HG03565 (cell line): ENCODE measurements at regions not wholly inside any gene's neighbourhood (a gene's known extent, or its start where the extent isn't known, plus 50 kb on each side); places are given as distances from the start of the nearest gene placed in this dataset.

Experiments used
- ATAC-seq: cut with Tn5 transposase; IDR thresholded peaks from one replicate; pipeline ENCODE4 v1.9.1; 2021; ENCODE audit warnings: mild to moderate bottlenecking, moderate library complexity; ENCODE audit not compliant: unreplicated experiment

DNA sequence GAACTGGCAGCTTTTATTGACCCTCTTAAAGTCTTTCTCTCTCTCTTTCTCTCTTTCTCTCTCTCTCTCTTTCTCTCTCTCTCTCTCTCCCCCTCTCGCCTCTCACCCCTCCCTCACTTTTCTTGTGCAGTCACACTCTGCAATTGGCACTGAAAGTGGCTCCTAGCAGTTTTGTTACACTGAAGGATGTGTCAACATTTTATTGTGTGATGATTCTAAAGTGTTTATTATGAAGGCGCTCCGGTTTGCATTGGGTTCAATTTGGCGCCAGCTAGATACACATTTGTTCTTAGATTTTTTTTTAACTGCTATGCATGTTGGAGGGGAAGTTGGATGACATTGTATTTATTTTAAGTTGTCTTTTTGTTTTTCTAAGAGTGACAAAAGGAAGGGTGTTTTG is 64.0 kb upstream of the CHRM3 start:
- no peak for ATAC-seq

DNA sequence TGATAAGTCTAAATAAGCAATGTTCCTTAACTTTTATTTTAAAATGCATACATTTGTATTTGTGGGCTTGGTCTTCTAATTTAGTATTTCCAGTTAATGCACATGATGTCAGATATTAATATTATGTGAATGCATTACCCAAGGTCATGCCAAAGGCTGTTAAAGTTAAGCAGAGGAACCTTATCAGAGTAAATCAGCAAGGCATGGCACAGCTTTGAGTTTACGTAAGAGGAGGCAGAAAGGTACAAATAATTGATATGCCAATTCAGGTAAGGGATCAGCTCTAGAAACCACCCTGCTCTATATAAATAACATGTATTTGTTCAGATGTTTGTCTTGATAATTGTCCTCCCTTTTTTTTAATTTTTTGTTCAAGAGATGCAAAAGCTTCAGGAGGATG is 64.5 kb upstream of the CHRM3 start:
- ATAC-seq = no peak

DNA sequence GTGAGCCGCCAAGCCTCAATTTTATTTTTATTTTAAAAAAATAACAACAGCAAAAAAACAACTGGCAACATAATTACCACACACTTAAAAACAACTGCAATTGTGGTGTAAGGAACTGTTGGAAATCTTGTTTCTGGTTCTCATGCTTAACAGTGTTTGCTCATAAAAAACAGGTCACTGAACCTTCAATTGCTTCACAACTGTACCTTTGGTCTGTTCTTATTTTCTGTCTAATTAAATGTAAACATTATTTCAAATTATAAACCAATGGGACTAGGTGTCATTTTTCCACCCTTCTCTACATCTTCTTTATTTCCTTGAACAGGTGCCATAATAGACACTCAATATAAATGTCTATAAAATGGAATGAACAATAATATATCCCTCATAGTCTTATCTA is 68.4 kb upstream of the CHRM3 start:
- ATAC-seq = no peak

DNA sequence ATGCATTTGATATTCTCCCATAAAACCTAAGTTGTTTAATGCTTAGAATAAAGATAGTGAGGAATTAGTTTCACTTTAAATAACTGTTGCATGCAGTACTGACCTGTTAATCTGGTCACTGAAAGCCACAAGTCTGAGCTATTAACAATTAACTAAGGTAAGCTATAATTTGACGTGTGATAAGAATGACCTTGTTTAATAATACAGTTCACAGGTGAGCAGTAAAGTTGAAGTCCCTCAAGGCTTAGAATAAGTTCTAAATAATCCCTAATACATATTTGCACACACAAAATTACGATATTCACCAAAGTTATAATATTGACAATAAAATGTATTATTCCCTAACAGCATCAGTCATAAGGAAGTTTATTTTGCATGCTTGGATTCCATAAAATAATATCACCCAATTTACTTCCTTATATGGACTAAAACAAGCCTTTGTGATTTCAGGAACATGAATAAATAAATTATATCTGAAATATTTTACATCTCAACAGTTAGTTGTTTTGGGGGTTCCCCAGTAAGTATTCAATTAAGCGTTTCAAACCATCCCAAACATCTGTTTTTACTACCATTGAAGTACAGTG is 70.6 kb upstream of the CHRM3 start:
- no peak for ATAC-seq

DNA sequence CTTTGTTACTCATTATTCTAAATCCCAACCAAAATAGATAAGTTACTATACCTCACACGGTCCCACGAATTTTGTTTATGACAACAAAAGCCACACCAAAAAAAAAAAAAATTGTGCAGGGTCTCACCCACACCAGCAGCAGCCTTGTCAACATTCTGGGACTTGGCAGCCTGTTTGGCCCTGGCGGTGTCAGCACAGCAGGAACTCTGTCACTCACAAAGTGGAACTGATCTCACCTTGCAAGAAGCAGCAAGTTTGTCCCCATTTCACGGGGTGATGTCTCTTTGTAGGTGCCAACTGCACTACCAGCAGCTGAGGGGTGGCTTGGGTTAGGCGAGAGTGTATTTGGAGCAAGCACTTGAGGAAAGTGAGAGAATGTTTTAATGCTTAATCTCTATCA is 75.0 kb upstream of the CHRM3 start:
- no peak for ATAC-seq

DNA sequence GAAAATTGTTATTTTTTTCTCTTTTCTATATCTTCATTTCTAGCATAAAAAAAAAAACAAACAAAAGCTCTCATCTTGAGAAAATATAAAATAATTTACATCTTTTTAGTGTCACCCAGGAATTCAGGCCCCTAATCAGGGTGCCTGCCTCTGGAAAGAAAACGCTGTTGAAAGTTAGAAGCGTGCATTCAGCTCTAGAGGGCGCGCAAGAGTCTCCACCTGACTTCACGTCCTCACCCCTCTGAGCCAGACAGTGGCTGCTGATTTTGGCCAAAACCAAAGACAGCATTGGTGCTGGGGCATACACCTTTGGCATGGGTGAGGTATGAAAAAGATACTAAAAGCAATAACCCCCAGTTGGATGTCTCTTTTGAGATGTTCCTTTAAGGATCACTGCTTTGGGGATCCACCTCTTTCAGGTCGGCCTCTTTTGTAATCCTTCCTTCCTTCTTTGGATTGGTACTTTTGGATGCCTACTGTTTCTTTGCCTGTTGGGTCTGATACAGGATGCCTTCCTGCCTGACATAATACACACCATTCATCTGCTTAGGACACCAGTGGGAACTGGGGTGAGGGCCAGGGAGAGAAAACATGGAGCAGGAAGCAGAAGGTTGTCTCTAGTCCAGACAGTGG is 77.6 kb upstream of the CHRM3 start:
- ATAC-seq = no peak

DNA sequence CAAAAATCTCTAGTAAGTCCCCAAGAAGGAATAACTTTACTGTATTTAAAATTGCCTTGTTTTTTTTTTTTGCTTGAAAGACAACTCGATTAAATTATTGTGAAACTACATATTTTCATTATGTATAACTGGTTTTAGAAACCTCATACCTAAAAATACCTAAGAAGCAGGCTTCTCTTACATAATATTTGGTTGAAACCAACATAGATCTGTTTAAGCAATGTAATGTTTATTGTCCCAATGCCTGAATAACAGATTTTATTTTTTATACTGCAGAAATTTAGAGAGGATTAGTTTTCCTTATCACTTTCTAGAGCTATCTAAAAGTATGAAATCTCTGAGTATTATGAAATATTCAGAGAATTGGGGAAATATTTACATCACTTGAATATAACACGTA is 78.5 kb upstream of the CHRM3 start:
- ATAC-seq = no peak

DNA sequence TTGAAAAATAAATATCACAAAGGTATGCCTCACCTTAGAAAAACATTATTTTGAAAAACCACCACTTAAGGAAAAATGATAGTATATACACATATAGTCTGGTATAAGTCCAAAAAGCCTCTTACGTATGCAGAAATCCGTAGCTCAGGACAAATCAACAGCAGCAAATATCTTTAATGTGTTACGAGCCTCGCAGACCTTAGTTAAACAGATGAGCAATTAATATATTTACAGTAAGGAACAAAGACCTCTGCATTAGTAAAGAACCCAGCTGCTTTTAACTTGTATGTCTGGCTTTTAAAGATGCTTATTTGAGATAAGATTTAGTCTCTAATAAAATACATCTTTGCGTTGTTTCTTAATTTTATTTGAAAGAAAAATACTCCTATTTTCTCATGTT is 79.9 kb upstream of the CHRM3 start:
- no peak for ATAC-seq

DNA sequence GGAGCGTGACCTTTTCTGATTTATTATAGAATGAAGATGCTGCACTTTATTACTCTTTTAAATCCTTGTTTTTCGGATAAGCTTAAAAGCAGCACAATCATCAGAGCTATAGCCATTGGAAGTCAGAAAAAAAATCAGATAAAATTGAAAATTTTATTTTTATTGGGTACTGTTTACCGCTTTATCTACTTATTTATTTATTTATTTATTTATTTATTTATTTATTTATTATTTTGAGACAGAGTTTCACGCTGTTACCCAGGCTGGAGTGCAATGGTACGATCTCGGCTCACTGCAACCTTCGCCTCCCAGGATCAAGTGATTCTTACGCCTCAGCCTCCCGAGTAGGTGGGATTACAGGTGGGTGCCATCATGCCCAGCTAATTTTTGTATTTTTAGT is 83.1 kb upstream of the CHRM3 start:
- ATAC-seq = no peak

DNA sequence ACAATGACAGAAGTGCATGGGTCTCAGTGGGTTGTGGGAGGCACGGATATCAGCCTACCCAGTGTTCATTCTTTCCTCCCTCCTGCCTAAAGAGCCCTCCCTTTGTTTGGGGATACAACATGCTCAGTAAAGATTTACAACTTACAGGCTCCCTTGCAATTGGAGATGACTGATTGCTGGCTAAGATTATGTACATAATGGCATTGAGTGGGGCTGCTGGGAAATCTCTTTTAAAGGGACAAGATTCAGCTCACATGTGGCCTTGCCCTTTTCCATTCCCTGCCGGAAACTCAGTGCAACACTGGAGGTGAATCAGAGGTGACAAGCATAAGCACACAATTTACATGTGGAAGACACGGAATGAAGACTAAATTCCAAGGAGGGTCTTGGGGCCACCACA is 83.7 kb upstream of the CHRM3 start:
- no peak for ATAC-seq

DNA sequence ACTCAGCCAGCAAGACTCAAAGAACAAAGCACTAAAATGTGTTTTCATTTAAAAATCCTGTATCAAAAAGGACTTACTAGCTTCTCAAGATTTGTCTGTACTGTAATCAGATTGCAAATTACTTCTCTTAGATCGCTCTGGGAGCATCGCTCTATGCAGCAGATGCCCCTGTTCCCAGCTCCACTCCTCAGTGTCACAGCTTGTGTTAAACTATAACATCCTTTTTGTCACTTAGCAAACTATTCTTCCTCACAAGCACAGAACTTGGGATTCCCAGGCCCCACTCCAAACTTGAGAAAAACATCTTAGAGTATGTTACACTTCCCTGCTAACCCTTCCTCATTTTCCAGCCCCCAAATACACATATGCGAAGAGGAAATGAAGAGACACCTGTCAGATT is 85.1 kb upstream of the CHRM3 start:
- ATAC-seq = no peak

DNA sequence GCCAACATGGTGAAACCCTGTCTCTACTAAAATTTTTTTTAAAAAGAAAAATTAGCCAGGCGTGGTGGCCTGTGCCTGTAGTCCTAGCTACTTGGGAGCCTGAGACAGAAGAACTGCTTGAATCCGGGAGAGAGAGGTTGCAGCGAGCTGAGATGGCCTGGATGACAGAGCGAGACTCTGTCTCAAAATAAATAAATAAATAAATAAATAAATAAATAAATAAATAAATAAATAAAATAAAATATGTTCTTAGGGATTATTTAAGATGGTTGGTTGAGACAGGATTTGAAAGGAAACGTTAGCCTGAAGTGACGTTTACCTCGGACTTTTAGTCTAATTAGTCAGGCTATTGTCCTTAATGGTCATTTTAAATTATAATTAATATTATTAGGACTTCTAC is 88.5 kb upstream of the CHRM3 start:
- ATAC-seq = no peak

DNA sequence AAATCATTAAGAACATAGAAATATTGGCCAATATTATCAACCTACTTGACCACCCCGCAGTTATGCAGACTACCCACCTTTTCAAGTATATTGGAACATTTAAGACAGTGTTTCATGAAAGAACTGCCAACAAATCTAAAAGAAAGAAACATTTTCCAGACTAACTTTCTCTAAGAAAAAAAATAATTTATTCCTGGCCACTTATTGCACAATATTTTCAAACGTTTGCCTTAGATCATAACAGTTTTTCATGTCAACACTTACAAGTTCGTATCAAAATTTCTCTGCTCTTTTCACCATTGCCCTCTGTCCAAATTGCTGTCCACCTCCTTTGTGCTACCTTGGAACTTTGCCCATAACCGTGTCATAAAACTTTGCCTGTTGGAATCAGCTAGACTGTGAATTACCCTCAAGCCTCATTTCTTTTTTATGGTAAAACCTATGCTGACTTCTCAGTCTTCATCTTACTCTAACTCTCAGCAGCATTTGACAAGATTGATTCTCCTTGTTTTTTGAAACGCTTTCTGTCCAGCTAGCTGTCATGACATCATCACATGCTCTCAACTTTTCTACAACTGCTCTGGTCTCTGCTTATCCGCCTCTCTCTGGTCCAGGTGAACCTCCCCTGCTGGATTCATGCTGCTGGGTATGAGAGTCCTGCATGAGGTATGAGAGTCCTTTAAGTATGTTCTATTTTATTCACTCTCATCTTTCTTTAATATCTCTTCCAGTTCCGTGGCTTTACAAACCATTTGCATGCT is 92.8 kb upstream of the CHRM3 start:
- ATAC-seq = no peak

DNA sequence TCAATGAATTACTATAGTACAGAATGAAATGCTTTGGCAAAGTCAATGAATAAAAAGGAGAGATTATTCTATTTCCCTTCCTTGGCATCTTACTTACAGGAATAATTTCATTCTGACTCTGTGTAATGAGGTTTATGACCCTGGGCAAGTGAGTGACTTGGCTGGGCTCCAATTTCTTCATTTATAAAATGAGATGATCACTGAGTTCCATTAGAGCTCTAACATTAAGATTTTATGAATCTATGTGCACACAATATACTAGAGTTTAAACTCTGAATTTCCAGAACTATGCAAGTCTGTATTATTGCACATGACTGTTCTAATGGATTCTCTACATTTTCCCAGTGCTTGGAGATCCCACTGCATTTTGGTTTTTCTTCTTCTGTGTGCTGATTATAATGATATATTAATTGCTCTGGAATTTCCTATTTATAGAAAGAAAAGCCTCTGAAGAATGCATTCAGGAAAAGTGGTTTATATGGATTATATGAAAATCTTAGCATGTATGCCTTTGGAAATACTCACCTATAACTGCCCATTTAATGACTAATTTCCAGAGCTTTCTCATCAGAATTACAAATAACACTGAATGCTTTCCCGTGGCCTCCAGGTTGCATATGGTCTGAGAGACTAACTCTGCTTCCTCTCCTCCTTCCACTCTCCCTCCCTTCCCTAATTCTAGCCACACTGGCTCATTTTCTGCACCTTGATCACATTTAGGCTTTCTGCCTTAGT is 97.4 kb upstream of the CHRM3 start:
- ATAC-seq = no peak

DNA sequence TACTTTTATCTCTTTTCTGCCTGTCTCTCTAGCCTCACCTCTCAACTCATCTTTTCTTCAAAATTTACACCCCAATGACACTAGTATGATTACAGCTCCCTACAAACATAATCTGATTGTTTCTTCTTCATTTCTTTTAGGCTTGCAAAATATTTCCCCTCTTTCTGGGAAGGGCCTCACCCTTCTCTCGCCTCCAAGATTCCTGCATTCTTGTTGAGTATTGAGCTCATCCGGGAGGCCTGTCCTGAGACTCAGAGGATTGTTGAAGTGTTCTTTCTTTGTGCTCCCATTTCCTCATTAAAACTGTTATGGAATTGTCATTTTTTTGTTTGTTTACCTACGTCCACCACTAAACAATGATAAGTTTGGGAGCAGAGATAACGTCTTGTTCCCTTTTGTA is 99.1 kb upstream of the CHRM3 start:
- no peak for ATAC-seq

DNA sequence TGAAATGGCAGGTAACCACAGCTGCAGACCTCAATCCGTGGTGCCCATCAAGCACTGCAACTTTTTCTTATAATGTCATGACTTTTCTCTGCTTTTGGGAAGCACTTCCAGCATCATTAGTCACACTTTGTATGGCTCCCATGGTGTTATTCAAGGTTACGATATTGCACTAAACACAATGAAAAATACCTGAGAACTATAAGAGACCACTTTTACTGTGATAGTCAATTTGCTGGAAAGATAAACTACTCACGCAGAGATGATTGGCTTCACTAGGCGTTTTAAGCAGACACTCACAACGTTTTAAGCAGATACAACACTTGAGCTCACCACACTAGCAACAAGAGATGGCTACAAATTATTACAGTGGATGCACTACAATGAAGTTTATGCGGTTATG is 103.2 kb upstream of the CHRM3 start:
- no peak for ATAC-seq

DNA sequence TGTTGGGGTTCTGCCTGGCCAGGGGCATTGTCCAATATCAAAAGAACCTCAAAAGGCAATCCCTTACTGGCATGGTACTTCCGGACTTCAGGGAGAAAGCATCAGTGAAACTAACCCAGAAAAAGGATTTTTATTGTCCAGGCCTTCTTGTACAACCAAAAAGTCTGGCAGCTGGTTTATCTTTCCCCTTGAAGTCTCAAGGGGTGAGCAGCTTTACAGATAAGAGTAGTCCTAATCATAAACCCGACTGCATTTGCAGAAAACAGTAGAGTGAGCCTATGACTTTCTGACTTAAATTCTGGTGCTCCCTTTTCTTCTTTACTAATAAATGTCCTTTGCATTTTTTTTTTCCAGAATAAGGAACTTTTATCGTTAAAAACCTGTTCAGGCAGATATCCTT is 104.0 kb upstream of the CHRM3 start:
- ATAC-seq = no peak

DNA sequence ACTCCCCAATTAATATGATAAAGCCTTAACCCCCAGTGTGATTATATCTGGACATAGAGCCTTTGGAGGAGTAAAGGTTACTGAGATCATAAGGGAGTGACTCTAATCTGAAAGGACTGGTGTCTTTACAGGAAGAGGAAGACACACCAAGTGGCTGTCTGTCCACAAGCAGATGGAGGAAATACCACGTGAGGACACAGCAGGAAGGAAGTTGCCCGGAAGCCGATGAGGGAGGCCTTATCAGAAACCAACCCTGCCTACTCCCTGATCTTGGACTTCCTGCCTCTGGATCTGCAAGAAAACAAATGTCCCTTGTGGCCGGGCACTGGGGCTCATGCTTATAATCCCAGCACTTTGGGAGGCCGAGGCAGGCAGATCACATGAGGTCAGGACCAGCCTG is 110.3 kb upstream of the CHRM3 start:
- ATAC-seq = no peak

DNA sequence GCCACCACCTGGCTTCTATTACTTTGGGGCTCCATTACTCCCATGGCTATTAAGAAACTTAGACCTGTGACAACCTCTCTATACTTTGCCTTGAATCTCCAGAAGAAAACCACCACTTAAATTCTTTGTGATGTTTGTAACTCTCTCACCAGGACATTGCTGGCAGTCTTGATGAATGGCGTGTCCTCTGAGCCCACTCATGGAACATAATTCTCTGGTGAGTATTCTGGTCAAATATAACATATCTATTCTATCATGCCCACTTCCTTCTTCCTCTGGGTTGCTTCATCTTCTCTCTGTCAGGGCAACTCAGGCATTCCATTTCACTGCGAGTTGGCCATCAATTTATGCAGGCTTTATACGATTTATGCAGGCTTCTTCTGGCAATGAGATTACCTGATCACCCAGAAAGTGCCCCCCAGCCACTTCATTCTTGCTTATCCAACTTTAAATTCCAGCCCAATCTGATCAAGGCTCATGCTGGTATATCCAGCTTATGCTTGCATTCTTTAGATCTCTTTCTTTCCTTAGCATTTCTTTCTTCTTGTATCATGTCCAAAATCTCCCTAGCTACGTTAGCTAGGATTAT is 112.0 kb upstream of the CHRM3 start:
- no peak for ATAC-seq

DNA sequence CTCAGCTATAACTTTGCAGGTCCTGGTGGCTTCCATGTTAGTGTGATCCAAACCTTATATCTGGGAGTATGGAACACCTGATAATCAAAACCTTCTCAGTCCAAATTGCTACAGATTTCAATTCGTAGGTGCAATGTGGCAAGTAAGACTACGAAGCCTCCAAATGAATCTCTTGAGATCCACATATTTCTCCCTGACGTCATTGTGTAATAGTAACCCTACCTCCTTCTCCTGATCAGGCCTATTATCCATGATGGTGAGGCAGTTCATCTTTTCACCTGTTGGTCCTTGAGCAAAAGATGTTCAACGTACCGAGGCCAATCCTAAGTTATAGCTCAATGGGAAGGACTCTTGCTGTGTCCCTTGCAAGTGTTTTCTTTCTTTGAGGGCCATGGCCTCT is 115.9 kb upstream of the CHRM3 start:
- ATAC-seq = no peak

DNA sequence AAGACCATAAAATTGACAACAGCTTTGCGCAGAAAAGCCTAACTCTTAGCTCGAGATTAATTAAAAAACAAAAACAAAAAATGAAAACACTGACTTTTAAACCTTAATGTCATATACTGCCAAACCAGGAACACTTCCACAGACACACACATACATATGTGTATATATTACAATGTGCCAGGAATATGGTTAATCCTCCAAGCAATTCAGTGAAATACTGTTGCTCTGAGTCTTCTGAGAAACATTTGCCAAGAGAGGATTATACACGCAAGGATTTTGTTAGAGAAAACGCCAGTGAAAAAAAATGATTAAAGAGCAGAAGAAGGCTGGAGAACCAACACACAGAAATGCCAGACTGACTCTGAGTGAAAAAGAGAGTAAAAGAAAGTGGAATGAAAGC is 116.7 kb upstream of the CHRM3 start:
- no peak for ATAC-seq

DNA sequence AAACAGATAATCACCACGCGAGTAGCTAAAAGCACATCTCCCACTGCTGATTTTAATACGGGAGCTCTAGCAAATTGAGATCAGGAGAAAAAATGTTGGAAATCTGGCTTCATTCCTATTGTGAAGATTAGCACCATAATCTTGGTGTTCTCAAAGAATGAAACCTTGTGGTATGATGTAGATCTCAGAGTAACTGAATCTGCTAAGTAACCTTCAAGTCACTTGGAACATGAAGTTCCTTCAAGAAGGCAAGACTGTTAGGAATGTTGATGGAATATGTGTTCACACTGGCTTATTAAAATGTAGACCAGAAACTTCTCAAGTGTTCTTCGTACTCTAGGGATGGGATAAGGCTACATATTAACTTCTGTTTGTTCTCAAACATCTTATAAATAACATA is 117.4 kb upstream of the CHRM3 start:
- no peak for ATAC-seq
